K562 (cell line): ENCODE measurements at regions not wholly inside any gene's neighbourhood (a gene's known extent, or its start where the extent isn't known, plus 50 kb on each side); places are given as distances from the start of the nearest gene placed in this dataset.
A peak's percentile ranks its signal among the peaks of the same experiment; 100 is the strongest.

ENCODE experiments used
- ATAC-seq: fragments of 200-7000 bp; cut with Tn5 transposase; 3 replicates; pipeline ENCODE4 v1.9.1; 2020; ENCODE audit warnings: moderate library complexity
- BruUV-seq: library from RNA; stranded (reverse); fragments of 400-500 nt; replicated peaks from 2 replicates; lab custom pipeline; 2021; lab: Mats Ljungman, UMichigan
- CTCF ChIA-PET: fragments of 300-600 bp; formaldehyde crosslinking; extraction: SDS; loops from one replicate; lab custom pipeline; 2021; ENCODE audit warnings: low intra/inter-chr PET ratio; lab: Yijun Ruan, JAX
- POLR2A ChIA-PET: fragments of 300-600, 350-650 bp; sonication (Branson Sonifier 250); formaldehyde crosslinking; extraction: SDS; loops from one replicate; lab custom pipeline; 2021; ENCODE audit warnings: antibody characterized with exemption, inconsistent platforms; lab: Yijun Ruan, JAX
- DNase-seq, 4 experiments: peaks; one replicate each; pipeline versions ENCODE4 v3.0.0 to v3.0.0-alpha.2; 2011 to 2018; ENCODE audit warnings: low spot score in 3 of 4, mixed read lengths in 3 of 4; ENCODE audit errors: extremely low read depth in 1 of 4
- FAIRE-seq: peaks from 2 replicates; lab custom pipeline; 2011; peaks lifted over from hg19 to GRCh38; lab: Jason Lieb, UNC
- H2AFZ ChIP-seq: 2 replicates; pipeline ENCODE4 v1.6.0; 2011; ENCODE audit warnings: low read depth, low read length, control low read depth, inconsistent platforms
- H3K27ac ChIP-seq: fragments of 200-600 bp; 3 replicates; pipeline ENCODE4 v1.8.0; 2011; ENCODE audit warnings: low read depth, mild to moderate bottlenecking, control low read depth, inconsistent platforms, low read length, moderate library complexity, mixed read lengths; ENCODE audit errors: extremely low read depth
- H3K27me3 ChIP-seq, 2 experiments: fragments of 300-600 bp in 1 of 2; 2 replicates in 1 of 2; 3 replicates in 1 of 2; pipeline versions ENCODE4 v1.6.0 to v1.8.0; 2011; ENCODE audit warnings: inconsistent platforms in 2 of 2, low read length in 2 of 2, mild to moderate bottlenecking in 1 of 2, mixed read lengths in 1 of 2, moderate library complexity in 1 of 2; ENCODE audit not compliant: control insufficient read depth in 2 of 2, insufficient read depth in 2 of 2
- H3K36me3 ChIP-seq: fragments of 300-600 bp; 3 replicates; pipeline ENCODE4 v1.8.0; 2011; ENCODE audit warnings: mild to moderate bottlenecking, low read length, inconsistent platforms; ENCODE audit not compliant: control insufficient read depth, insufficient read depth
- H3K4me1 ChIP-seq, 2 experiments: fragments of 200-600 bp in 1 of 2; replicated peaks in 1 of 2; 2 replicates in 1 of 2; 3 replicates in 1 of 2; pipeline versions ENCODE4 v1.5.1 to v1.8.0; 2011; ENCODE audit warnings: inconsistent platforms in 2 of 2, low read length in 2 of 2, mild to moderate bottlenecking in 1 of 2, mixed read lengths in 1 of 2, moderate library complexity in 1 of 2; ENCODE audit not compliant: control insufficient read depth in 2 of 2, insufficient read depth in 2 of 2
- H3K4me2 ChIP-seq: 2 replicates; pipeline ENCODE4 v1.6.1; 2011; ENCODE audit warnings: low read length, control low read depth, inconsistent platforms, mixed read lengths; ENCODE audit not compliant: insufficient read depth
- H3K4me3 ChIP-seq: fragments of 200-600 bp; sonication (generic), shearing (Covaris generic); 2 replicates; pipeline ENCODE4 v1.5.1; 2016; ENCODE audit warnings: control low read depth, inconsistent platforms
- H3K79me2 ChIP-seq: fragments of 200-600 bp; 3 replicates; pipeline ENCODE4 v1.8.0; 2011; ENCODE audit warnings: low read length, inconsistent platforms; ENCODE audit not compliant: control insufficient read depth, insufficient read depth
- H3K9ac ChIP-seq, 2 experiments: 2 replicates each; pipeline versions ENCODE4 v1.6.0 to v1.6.1; 2011; ENCODE audit warnings: low read depth in 2 of 2, low read length in 2 of 2, control low read depth in 1 of 2, inconsistent platforms in 1 of 2, mild to moderate bottlenecking in 1 of 2, mixed read lengths in 1 of 2; ENCODE audit not compliant: insufficient read depth in 1 of 2
- H3K9me1 ChIP-seq: one replicate; pipeline ENCODE4 v1.6.0; 2011; ENCODE audit warnings: inconsistent platforms, mild to moderate bottlenecking, low read length, moderate library complexity; ENCODE audit not compliant: control insufficient read depth, insufficient read depth
- H3K9me3 ChIP-seq: replicated peaks from 2 replicates; pipeline ENCODE4 v1.5.1; 2011; ENCODE audit warnings: low read depth, low read length, inconsistent platforms; ENCODE audit not compliant: control insufficient read depth, insufficient read depth
- H4K20me1 ChIP-seq: replicated peaks from 2 replicates; pipeline ENCODE4 v1.6.1; 2011; ENCODE audit warnings: low read length, inconsistent platforms, mixed read lengths; ENCODE audit not compliant: control insufficient read depth, insufficient read depth
- CBFA2T2 ChIP-seq: fragments of 450-650 bp; conservative IDR thresholded peaks from 2 replicates; pipeline ENCODE4 v1.6.1; 2017; ENCODE audit warnings: mild to moderate bottlenecking
- CBX5 ChIP-seq: IDR thresholded peaks from 2 replicates; pipeline ENCODE4 v1.6.1; 2014; ENCODE audit warnings: low read depth, borderline replicate concordance
- KAT7 ChIP-seq: sonication (generic); formaldehyde crosslinking; IDR thresholded peaks from 2 replicates; pipeline ENCODE4 v1.8.0; 2022; ENCODE audit warnings: missing genetic modification reagents, mild to moderate bottlenecking, borderline replicate concordance
- KAT8 ChIP-seq: fragments of 450-650 bp; IDR thresholded peaks from 2 replicates; pipeline ENCODE4 v1.6.1; 2016; ENCODE audit warnings: low read depth, mild to moderate bottlenecking
- KLF16 ChIP-seq: IDR thresholded peaks from 2 replicates; pipeline ENCODE4 v1.6.1; 2016; ENCODE audit warnings: antibody characterized with exemption
- MAFF ChIP-seq: IDR thresholded peaks from 2 replicates; pipeline ENCODE4 v1.6.1; 2012; ENCODE audit warnings: low read length, improper control_type of control experiment
- MIER1 ChIP-seq: fragments of 450-650 bp; IDR thresholded peaks from 2 replicates; pipeline ENCODE4 v1.6.1; 2016; ENCODE audit warnings: antibody characterized with exemption, mild to moderate bottlenecking, low read depth
- MLLT1 ChIP-seq, 2 experiments: fragments of 450-650 bp; IDR thresholded peaks; 2 replicates each; pipeline ENCODE4 v1.6.1; 2016
- MYNN ChIP-seq, 2 experiments: sonication (generic); formaldehyde crosslinking in 1 of 2; IDR thresholded peaks; 2 replicates each; pipeline versions ENCODE4 v1.5.0 to v1.6.1; 2016 to 2020; ENCODE audit warnings: antibody characterized with exemption in 1 of 2, missing genetic modification reagents in 1 of 2
- OTX1 ChIP-seq: fragments of 450-650 bp; formaldehyde crosslinking; IDR thresholded peaks from 2 replicates; pipeline ENCODE4 v1.4.0; 2022; ENCODE audit warnings: mild to moderate bottlenecking
- PURB ChIP-seq: sonication (generic); formaldehyde crosslinking; IDR thresholded peaks from 2 replicates; pipeline ENCODE4 v1.9.0; 2021; ENCODE audit warnings: low read depth, mild to moderate bottlenecking, missing genetic modification reagents
- RFX1 ChIP-seq: fragments of 450-650 bp; IDR thresholded peaks from 2 replicates; pipeline ENCODE4 v1.6.1; 2016; ENCODE audit warnings: mild to moderate bottlenecking, moderate library complexity
- TEAD2 ChIP-seq: fragments of 450-650 bp; IDR thresholded peaks from 2 replicates; pipeline ENCODE4 v1.6.1; 2016; ENCODE audit warnings: missing genetic modification characterization, control low read depth, missing compliant biosample characterization
- TEAD4 ChIP-seq, 2 experiments: sonication (generic) in 1 of 2; formaldehyde crosslinking in 1 of 2; IDR thresholded peaks; 2 replicates each; pipeline versions ENCODE4 v1.6.1 to v1.8.0; 2012 to 2022; ENCODE audit warnings: borderline replicate concordance in 1 of 2, inconsistent platforms in 1 of 2, low read length in 1 of 2, mild to moderate bottlenecking in 1 of 2, missing genetic modification reagents in 1 of 2
- TRIM28 ChIP-seq: fragments of 450-650 bp; IDR thresholded peaks from 2 replicates; pipeline ENCODE4 v1.6.1; 2017
- ZFP36 ChIP-seq: fragments of 150-350 bp; IDR thresholded peaks from 2 replicates; pipeline ENCODE4 v1.6.1; 2018; ENCODE audit warnings: low read length, low read depth; ENCODE audit not compliant: partially characterized antibody
- WGBS: fragments of 100-300 bp; shearing (Covaris generic); methylation state at CpG from one replicate; pipeline ENCODE4 v1.1.6; 2016; ENCODE audit warnings: low coverage, mixed read lengths; ENCODE audit not compliant: insufficient coverage; ENCODE audit errors: missing lambda C conversion rate; 5-methylcytosine and 5-hydroxymethylcytosine counted together
- in situ Hi-C: fragments of 300-500 bp; cut with MboI; formaldehyde crosslinking; loops from 4 replicates; pipeline ENCODE4 v1.15.0; 2018; ENCODE audit warnings: inconsistent platforms, mixed read lengths
- intact Hi-C: fragments of 100-400 bp; cut with micrococcal nuclease; formaldehyde crosslinking; loops from 2 replicates; pipeline ENCODE4 v1.14.2; 2022

DNA sequence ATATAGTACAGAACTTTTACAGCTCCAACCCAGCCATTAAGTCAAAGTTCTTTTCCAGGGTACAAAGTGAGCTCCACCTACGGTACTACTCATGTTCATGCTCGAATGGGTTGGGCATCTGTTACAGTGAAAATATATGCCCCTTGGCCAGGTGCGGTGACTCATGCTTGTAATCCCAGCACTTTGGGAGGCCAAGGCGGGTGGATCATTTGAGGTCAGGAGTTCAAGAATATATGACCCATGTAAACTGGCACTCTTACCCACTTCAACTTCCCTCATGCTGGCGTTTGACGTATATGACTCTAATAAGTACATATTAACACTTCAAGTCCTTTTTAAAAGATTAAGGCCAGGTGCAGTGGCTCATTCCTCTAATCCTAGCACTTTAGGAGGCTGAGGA is 71.3 kb upstream of the PKN2 start:
- H3K27me3 ChIP-seq = no peaks in the 10 kb centered on the region
- no peak overlapping the region for H3K4me3 ChIP-seq
- no peaks in the 10 kb centered on the region for H3K9me1 ChIP-seq
- no peaks in the 10 kb centered on the region for H3K9me3 ChIP-seq
- FAIRE-seq (no peak), DNase-seq (no peak), ATAC-seq (no peak)
- no TSS peak for BruUV-seq
- H3K9ac ChIP-seq = no peak overlapping the region
- H3K79me2 ChIP-seq = no peaks in the 10 kb centered on the region
- H3K27ac ChIP-seq = no peak overlapping the region
- ChIA-PET POLR2A (interaction anchor here (0.9 kb wide), 1 partner anchor 27 kb away, joined by 3 read pairs; no protein-coding TSS in a partner anchor), CTCF (no interaction called here)
- no peaks in the 10 kb centered on the region for H3K36me3 ChIP-seq
- no peaks in the 10 kb centered on the region for H4K20me1 ChIP-seq
- in situ Hi-C loops (no loop called here), intact Hi-C loops (no loop called here)
- H2AFZ ChIP-seq = no peak overlapping the region
- no peak overlapping the region for H3K4me2 ChIP-seq
- no peak for TF ChIP-seq MAFF
- TF ChIP-seq TEAD2 = no peak
- no peak for TF ChIP-seq CBFA2T2
- no peak for TF ChIP-seq MIER1
- TF ChIP-seq PURB (CRISPR knock-in tag) = no peak
- TF ChIP-seq TEAD4 (IDR thresholded peaks at IDR 0.05; ENCODE audit: low read length) = no peak
- no peak for TF ChIP-seq TEAD4 (CRISPR knock-in tag; IDR thresholded peaks at IDR 0.05; ENCODE audit: borderline replicate concordance)
- H3K4me1 ChIP-seq = no peaks in the 10 kb centered on the region
- 0% methylated on average over 6 of the region's 6 CpGs for WGBS

DNA sequence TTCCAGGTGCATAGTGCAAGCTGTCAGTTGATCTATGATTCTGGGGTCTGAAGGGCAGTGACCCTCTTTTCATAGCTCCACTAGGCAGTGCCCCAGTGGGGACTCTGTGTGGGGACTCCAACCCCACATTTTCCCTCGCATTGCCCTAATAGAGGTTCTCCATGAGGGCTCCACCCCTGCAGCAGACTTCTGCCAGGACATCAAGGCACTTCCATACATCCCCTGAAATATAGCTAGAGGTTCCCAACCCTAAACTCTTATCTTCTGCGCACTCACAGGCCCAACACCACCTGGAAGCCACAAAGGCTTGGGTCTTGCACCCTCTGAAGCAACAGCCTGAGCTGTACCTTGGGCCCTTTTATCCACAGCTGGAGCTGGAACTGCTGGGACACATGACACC is 65.7 kb upstream of the PKN2 start:
- in situ Hi-C loops (no loop called here), intact Hi-C loops (no loop called here)
- no peak overlapping the region for H2AFZ ChIP-seq
- H3K27me3 ChIP-seq = no peaks in the 10 kb centered on the region
- H3K9ac ChIP-seq = no peak overlapping the region
- DNase-seq (no peak), FAIRE-seq (no peak), ATAC-seq (no peak)
- ChIA-PET CTCF (no interaction called here), POLR2A (interaction anchor here (0.6 kb wide), 1 partner anchor 12 kb away, joined by 3 read pairs; no protein-coding TSS in a partner anchor)
- no peaks in the 10 kb centered on the region for H4K20me1 ChIP-seq
- WGBS = 7% methylated on average over 2 of the region's 2 CpGs
- H3K4me2 ChIP-seq = no peak overlapping the region
- no peaks in the 10 kb centered on the region for H3K79me2 ChIP-seq
- no peaks in the 10 kb centered on the region; the same call in 1 of the 2 replicates for H3K9me3 ChIP-seq
- H3K4me3 ChIP-seq = no peak overlapping the region
- H3K9me1 ChIP-seq = no peaks in the 10 kb centered on the region
- BruUV-seq = no TSS peak
- no peaks in the 10 kb centered on the region for H3K4me1 ChIP-seq
- no peaks in the 10 kb centered on the region for H3K36me3 ChIP-seq
- H3K27ac ChIP-seq = no peak overlapping the region
- TF ChIP-seq KAT8 (no peak), TRIM28 (peak; percentile 71; the same call in 1 of the 2 replicates), KLF16 (no peak), ZFP36 (peak; percentile 49), MLLT1 (IDR thresholded peaks at IDR 0.05) (no peak), MYNN (IDR thresholded peaks at IDR 0.05) (no peak), MYNN (CRISPR knock-in tag; IDR thresholded peaks at IDR 0.05) (no peak), CBX5 (peak; percentile 85), OTX1 (no peak), RFX1 (no peak), KAT7 (CRISPR knock-in tag) (no peak)
